ENCODE measurements at regions not wholly inside any gene's neighbourhood (a gene's known extent, or its start where the extent isn't known, plus 50 kb on each side); places are given as distances from the start of the nearest gene placed in this dataset.

GRCh38 chr13:84543962-84544361 is 661.7 kb upstream of the SLITRK1 start:
- DNase-seq (no peak), ATAC-seq (no peak)
- in situ Hi-C loops (cut with MboI; ENCODE audit: low sequenced_read_pairs in 4 of 4) = no loop called here
- H3K27me3 ChIP-seq = no peaks in the 10 kb centered on the region
- no peak for TF ChIP-seq CTCF (IDR thresholded peaks at IDR 0.05 in 4 of 5, conservative IDR thresholded peaks at IDR 0.05 in 1 of 5)
- no peak overlapping the region for H3K4me3 ChIP-seq
- H3K36me3 ChIP-seq = no peaks in the 10 kb centered on the region
- intact Hi-C loops (cut with DNase I; ENCODE audit: low total_unique reads) = no loop called here
- no peaks in the 10 kb centered on the region for H3K4me1 ChIP-seq
- H3K27ac ChIP-seq = no peak overlapping the region
- H3K9me3 ChIP-seq = no peaks in the 10 kb centered on the region

- no peak overlapping the region for H3K4me3 ChIP-seq
- no peaks in the 10 kb centered on the region for H3K9me3 ChIP-seq
- intact Hi-C loops (cut with DNase I; ENCODE audit: low total_unique reads) (no loop called here), in situ Hi-C loops (cut with MboI; ENCODE audit: low sequenced_read_pairs in 4 of 4) (no loop called here)
- TF ChIP-seq POLR2A (IDR thresholded peaks at IDR 0.05) (no peak), CTCF (IDR thresholded peaks at IDR 0.05 in 4 of 5, conservative IDR thresholded peaks at IDR 0.05 in 1 of 5) (no peak)
- H3K27ac ChIP-seq = no peak overlapping the region
- H3K4me1 ChIP-seq = no peaks in the 10 kb centered on the region
- DNase-seq (no peak), ATAC-seq (no peak)
- H3K27me3 ChIP-seq = no peaks in the 10 kb centered on the region
- H3K36me3 ChIP-seq = no peaks in the 10 kb centered on the region
Observed at GRCh38 chr13:84542348-84542747, 660.1 kb upstream of the SLITRK1 start.

GRCh38 chr13:84536906-84537305 is 654.6 kb upstream of the SLITRK1 start:
- no peaks in the 10 kb centered on the region for H3K4me1 ChIP-seq
- ATAC-seq (no peak), DNase-seq (no peak)
- TF ChIP-seq POLR2A (IDR thresholded peaks at IDR 0.05) = no peak
- TF ChIP-seq CTCF (IDR thresholded peaks at IDR 0.05 in 4 of 5, conservative IDR thresholded peaks at IDR 0.05 in 1 of 5) = no peak
- no peak overlapping the region for H3K4me3 ChIP-seq
- H3K36me3 ChIP-seq = no peaks in the 10 kb centered on the region
- no peaks in the 10 kb centered on the region for H3K27me3 ChIP-seq
- no peak overlapping the region for H3K27ac ChIP-seq
- H3K9me3 ChIP-seq = no peaks in the 10 kb centered on the region
- intact Hi-C loops (cut with DNase I; ENCODE audit: low total_unique reads) (no loop called here), in situ Hi-C loops (cut with MboI; ENCODE audit: low sequenced_read_pairs in 4 of 4) (no loop called here)

GRCh38 chr13:84528408-84529070 is 646.3 kb upstream of the SLITRK1 start:
- no peak overlapping the region for H3K27ac ChIP-seq
- no peak overlapping the region for H3K4me3 ChIP-seq
- TF ChIP-seq CTCF (IDR thresholded peaks at IDR 0.05 in 4 of 5, conservative IDR thresholded peaks at IDR 0.05 in 1 of 5) (no peak), POLR2A (IDR thresholded peaks at IDR 0.05) (no peak)
- H3K36me3 ChIP-seq = no peaks in the 10 kb centered on the region
- DNase-seq (no peak), ATAC-seq (no peak)
- in situ Hi-C loops (cut with MboI; ENCODE audit: low sequenced_read_pairs in 4 of 4) (no loop called here), intact Hi-C loops (cut with DNase I; ENCODE audit: low total_unique reads) (no loop called here)
- no peaks in the 10 kb centered on the region for H3K27me3 ChIP-seq
- no peaks in the 10 kb centered on the region for H3K9me3 ChIP-seq
- no peaks in the 10 kb centered on the region for H3K4me1 ChIP-seq

- ATAC-seq = no peak
Observed at GRCh38 chr13:84525865-84526264, 643.6 kb upstream of the SLITRK1 start.

More at GRCh38 chr13:84525865-84526264, 643.6 kb upstream of the SLITRK1 start:
- in situ Hi-C loops (cut with MboI; ENCODE audit: low sequenced_read_pairs in 4 of 4) (no loop called here), intact Hi-C loops (cut with DNase I; ENCODE audit: low total_unique reads) (no loop called here)
- Histone ChIP-seq H3K4me3 (no peak overlapping the region), H3K27ac (no peak overlapping the region), H3K27me3 (no peaks in the 10 kb centered on the region), H3K4me1 (no peaks in the 10 kb centered on the region), H3K36me3 (no peaks in the 10 kb centered on the region), H3K9me3 (no peaks in the 10 kb centered on the region)
- no peak for DNase-seq
- no peak for TF ChIP-seq CTCF (IDR thresholded peaks at IDR 0.05 in 4 of 5, conservative IDR thresholded peaks at IDR 0.05 in 1 of 5)
- no peak for TF ChIP-seq POLR2A (IDR thresholded peaks at IDR 0.05)
